Stimulated activated CD8-positive, alpha-beta memory T cell treated with anti-CD3 and anti-CD28 coated beads, Interleukin-7, amount 100 ng/mL, for 48 hours (primary cell): ENCODE measurements at regions not wholly inside any gene's neighbourhood (a gene's known extent, or its start where the extent isn't known, plus 50 kb on each side); places are given as distances from the start of the nearest gene placed in this dataset.

Experiments
- DNase-seq, 2 donors: peaks; one replicate each; pipeline ENCODE4 v3.0.0-alpha.2; 2020; ENCODE audit warnings: low read depth in 1 of 2; ENCODE audit errors: extremely low read depth in 1 of 2

- no peak for DNase-seq
Observed at GRCh38 chr2:56444339-56444738, 260.5 kb downstream of the CCDC85A start.

GRCh38 chr2:56448403-56449001, 264.7 kb downstream of the CCDC85A start:
- DNase-seq, result no peak

GRCh38 chr2:56449002-56449431, 265.2 kb downstream of the CCDC85A start:
- DNase-seq, result no peak

GRCh38 chr2:56449449-56449860, 265.7 kb downstream of the CCDC85A start:
- DNase-seq, result no peak

- no peak for DNase-seq
Observed at GRCh38 chr2:56450047-56450446, 266.3 kb downstream of the CCDC85A start.

GRCh38 chr2:56450772-56451171, 267.0 kb downstream of the CCDC85A start:
- no peak for DNase-seq

- no peak for DNase-seq
Observed at GRCh38 chr2:56455642-56456041, 271.9 kb downstream of the CCDC85A start.

GRCh38 chr2:56456791-56457190, 273.0 kb downstream of the CCDC85A start:
- DNase-seq, result no peak

- DNase-seq, result no peak
Observed at GRCh38 chr2:56460508-56460907, 276.7 kb downstream of the CCDC85A start.

GRCh38 chr2:56464066-56464465, 280.3 kb downstream of the CCDC85A start:
- DNase-seq, result no peak

GRCh38 chr2:56464613-56465012, 280.8 kb downstream of the CCDC85A start:
- no peak for DNase-seq

- no peak for DNase-seq
Observed at GRCh38 chr2:56465491-56465890, 281.7 kb downstream of the CCDC85A start.

GRCh38 chr2:56473524-56473923, 289.7 kb downstream of the CCDC85A start:
- no peak for DNase-seq

- no peak for DNase-seq
Observed at GRCh38 chr2:56474412-56475158, 290.8 kb downstream of the CCDC85A start.

GRCh38 chr2:56475191-56475590, 291.4 kb downstream of the CCDC85A start:
- no peak for DNase-seq

- no peak for DNase-seq
Observed at GRCh38 chr2:56476509-56477071, 292.8 kb downstream of the CCDC85A start.

GRCh38 chr2:56478027-56478426, 294.2 kb downstream of the CCDC85A start:
- DNase-seq, result no peak

- DNase-seq, result no peak
Observed at GRCh38 chr2:56483081-56483480, 299.3 kb downstream of the CCDC85A start.

- DNase-seq, result no peak
Observed at GRCh38 chr2:56484906-56485305, 301.1 kb downstream of the CCDC85A start.

- DNase-seq, result no peak
Observed at GRCh38 chr2:56500317-56500716, 316.5 kb downstream of the CCDC85A start.

GRCh38 chr2:56502616-56503015, 318.8 kb downstream of the CCDC85A start:
- DNase-seq, result no peak

- DNase-seq, result no peak
Observed at GRCh38 chr2:56505885-56506284, 322.1 kb downstream of the CCDC85A start.
